GM10266 (cell line): ENCODE measurements at regions not wholly inside any gene's neighbourhood (a gene's known extent, or its start where the extent isn't known, plus 50 kb on each side); places are given as distances from the start of the nearest gene placed in this dataset.

ENCODE experiments used
- DNase-seq: peaks from one replicate; pipeline ENCODE4 v3.0.0; 2012; ENCODE audit errors: extremely low spot score
- TF ChIP-seq, protein P1 (sequence below): IDR thresholded peaks from 2 replicates; pipeline ENCODE4 v1.5.1; 2012; ENCODE audit warnings: mild to moderate bottlenecking, low read depth; ENCODE audit not compliant: control insufficient read depth, insufficient read depth; ENCODE audit errors: missing control alignments

DNA sequence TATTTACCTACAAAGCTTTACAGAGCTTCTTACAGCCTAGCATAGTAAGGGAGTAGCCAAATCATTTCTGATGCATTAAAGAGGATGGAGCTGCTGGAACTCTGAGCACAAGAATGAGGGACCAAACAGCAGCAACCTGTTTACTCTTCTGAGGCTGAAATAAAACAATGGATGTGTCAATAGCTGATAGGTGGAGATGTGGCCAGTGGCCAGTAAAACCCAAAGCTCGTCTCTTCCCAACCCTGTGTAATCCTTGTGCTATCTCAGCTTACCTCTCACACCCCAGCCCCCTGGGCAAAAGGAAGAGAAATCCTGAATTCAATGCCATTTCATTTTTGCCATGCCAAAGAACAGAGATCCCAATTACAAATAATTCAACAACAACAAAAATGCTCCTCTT lies 446.7 kb upstream of the SMIM31 start:
- DNase-seq = no peak
- TF ChIP-seq, protein P1, sequence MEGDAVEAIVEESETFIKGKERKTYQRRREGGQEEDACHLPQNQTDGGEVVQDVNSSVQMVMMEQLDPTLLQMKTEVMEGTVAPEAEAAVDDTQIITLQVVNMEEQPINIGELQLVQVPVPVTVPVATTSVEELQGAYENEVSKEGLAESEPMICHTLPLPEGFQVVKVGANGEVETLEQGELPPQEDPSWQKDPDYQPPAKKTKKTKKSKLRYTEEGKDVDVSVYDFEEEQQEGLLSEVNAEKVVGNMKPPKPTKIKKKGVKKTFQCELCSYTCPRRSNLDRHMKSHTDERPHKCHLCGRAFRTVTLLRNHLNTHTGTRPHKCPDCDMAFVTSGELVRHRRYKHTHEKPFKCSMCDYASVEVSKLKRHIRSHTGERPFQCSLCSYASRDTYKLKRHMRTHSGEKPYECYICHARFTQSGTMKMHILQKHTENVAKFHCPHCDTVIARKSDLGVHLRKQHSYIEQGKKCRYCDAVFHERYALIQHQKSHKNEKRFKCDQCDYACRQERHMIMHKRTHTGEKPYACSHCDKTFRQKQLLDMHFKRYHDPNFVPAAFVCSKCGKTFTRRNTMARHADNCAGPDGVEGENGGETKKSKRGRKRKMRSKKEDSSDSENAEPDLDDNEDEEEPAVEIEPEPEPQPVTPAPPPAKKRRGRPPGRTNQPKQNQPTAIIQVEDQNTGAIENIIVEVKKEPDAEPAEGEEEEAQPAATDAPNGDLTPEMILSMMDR = no peak

DNA sequence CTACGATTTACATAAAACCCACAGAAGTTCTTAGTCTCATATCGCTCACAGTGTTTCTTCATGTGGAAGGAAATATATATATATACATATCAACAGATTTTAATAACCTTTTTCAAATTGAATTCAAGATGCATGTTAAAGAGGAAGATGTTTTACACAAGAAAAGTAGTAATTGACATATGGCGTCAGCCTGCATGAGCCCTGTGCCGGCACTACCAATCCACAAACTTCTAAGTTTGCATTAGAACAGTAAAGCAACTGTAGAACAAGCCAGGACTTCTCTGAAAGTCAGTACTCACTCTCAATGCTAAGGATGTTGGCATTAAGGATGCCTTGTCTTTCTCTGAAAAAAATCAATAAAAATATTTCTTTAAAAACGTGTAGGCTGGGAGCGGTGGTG lies 441.3 kb upstream of the SMIM31 start:
- DNase-seq = no peak
- TF ChIP-seq, protein P1 = no peak

DNA sequence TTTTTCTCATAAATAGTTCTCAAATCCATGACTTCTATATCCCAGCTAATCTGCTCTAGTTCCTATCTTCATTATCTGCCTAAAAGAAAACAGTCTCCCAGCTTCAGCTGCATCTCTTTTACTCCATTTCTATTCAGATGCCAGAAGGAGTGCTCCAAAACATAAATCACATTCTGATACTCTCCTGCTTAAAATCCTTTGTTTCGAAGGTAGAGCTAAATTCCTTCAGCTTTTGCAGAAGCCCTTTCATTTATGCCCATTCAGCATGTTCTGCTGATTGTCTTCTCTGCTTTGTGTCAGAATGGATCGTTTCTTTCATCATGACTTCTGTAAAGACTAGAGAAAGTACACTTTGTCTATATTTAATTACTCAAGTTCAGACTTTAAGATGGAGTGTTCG lies 440.1 kb upstream of the SMIM31 start:
- DNase-seq = no peak
- TF ChIP-seq, protein P1 = no peak

DNA sequence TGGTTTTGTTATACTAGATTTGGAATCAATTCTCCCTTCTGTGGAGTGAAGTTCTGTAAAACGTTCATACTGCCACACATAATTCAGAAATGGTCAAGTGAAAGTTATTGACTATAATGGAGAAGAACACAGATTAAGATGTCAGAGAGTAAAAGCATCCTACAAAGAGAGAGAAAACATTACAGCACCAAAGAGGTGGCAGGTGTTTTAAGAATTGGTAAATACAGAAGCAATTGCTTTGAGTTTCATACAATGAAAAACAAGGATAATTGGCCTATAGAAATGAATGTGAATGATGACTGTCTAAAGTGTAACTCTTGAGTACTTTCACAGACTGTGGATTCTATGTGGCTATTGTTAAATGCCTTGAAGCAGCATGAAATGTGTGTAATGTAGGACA lies 435.6 kb upstream of the SMIM31 start:
- TF ChIP-seq, protein P1 = no peak
- no peak for DNase-seq

DNA sequence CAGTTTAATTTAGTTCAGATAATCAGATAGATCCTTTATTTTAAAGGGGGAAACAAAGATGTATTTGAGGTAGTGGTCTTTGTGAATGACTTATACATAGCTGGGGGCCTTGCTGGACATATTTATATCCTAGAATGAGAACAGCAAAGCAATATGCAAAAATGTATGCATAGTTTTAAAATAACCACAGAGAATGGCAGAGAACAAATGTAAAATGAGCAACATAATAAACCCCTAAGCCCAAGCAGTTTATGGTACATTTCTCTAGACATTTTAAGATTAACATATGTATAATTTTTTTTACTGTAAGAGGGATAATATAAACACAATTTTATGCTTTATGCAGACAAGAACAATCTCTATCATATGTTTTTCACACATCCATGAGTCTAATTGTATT lies 434.2 kb upstream of the SMIM31 start:
- TF ChIP-seq, protein P1 = no peak
- no peak for DNase-seq

DNA sequence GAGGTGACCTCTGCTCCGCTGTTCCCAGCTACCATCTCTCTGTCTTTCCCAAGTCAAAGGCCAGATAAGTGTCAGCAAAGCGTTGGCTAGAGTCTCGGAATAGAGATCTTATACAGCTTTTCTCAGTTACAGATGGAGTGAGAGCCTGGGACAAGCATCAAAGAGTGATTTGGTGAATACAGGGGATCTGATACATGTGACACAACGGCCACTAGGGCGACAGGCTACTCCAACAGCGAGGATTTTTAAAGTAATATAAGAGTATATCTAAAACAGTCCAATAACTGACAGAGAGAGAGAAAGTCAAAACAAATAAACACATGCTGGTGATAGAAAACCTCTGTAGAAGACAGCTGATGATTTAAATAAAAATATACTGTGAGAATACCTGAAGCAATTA lies 433.1 kb upstream of the SMIM31 start:
- TF ChIP-seq, protein P1 = no peak
- no peak for DNase-seq

DNA sequence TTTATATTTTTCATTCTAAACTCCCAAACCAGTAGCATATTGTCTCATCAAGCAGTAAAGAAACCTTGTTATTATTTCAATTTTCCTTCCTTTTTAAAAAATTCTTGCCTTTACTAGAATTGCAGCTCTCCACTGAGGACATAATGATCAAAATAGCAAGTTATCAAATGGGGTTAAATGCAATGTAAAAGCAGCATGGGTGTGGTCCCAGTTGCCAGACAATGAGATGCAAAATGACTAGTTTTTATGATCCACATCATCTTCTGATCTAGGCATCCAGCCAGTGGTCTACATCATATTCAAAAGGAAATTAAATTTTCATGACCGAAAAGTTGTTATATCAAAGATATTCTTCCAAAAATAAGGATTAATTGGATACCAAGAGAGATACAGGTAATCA lies 427.9 kb upstream of the SMIM31 start:
- no peak for DNase-seq
- TF ChIP-seq, protein P1 = no peak
